ENCODE measurements at regions not wholly inside any gene's neighbourhood (a gene's known extent, or its start where the extent isn't known, plus 50 kb on each side); places are given as distances from the start of the nearest gene placed in this dataset.

GRCh38 chr11:103661991-103662390 is 374.4 kb upstream of the DDI1 start:
- TF ChIP-seq CTCF (IDR thresholded peaks at IDR 0.05; ENCODE audit: low read depth, low read length, missing control alignments), result no peak
- Histone ChIP-seq H3K27ac (no peak overlapping the region), H3K27me3 (replicated peaks) (no peaks in the 10 kb centered on the region), H3K4me3 (ENCODE audit: low read depth, low read length) (no peak overlapping the region), H3K36me3 (replicated peaks) (no peaks in the 10 kb centered on the region)
- DNase-seq, result no peak
- in situ Hi-C loops (cut with HindIII; ENCODE audit: low pct_ligation_motif_present, low sequenced_read_pairs), result no loop called here

DNA sequence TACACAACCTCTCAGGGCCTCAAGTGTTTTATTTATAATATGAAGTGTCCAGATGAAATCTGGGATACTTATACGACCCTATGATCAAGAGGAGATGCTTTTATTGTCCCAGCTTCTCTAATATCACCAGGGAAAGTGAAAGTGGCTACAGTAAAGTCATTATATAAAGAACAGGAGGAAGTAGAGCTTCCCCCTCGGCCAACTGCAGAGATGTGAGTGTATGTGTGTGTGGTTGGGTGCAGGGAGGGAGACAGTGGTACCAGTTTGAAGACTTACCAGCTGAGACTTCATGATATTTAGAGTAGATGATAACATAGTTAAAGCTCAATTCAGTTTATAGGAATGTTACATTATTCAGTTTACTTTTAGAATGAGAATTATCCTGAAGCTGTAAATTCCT is 373.6 kb upstream of the DDI1 start:
- no peaks in the 10 kb centered on the region for H3K36me3 ChIP-seq (replicated peaks)
- no peak overlapping the region for H3K27ac ChIP-seq
- no peaks in the 10 kb centered on the region for H3K27me3 ChIP-seq (replicated peaks)
- in situ Hi-C loops (cut with HindIII; ENCODE audit: low pct_ligation_motif_present, low sequenced_read_pairs), result no loop called here
- TF ChIP-seq CTCF (IDR thresholded peaks at IDR 0.05; ENCODE audit: low read depth, low read length, missing control alignments), result no peak
- H3K4me3 ChIP-seq (ENCODE audit: low read depth, low read length), result no peak overlapping the region
- DNase-seq, result no peak

DNA sequence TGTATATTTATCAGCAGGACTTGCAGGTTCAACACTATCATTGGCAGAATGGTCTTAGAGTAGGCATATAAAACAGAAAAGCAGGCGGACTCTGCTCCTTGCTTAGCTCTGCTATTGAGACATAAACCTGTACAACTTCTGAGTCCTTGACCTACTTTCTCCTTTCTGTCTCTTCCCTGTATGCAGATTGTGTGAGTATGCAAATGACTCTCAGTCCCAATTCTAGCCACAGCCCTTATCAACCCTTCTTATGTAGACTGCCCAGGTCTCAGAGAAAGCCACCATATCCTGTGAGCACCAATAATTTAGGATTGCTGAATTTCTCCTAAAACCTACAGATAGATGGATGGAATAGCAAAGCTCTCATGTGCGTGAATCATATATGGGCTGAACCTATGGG is 367.6 kb upstream of the DDI1 start:
- H3K4me3 ChIP-seq (ENCODE audit: low read depth, low read length), result no peak overlapping the region
- no peaks in the 10 kb centered on the region for H3K36me3 ChIP-seq (replicated peaks)
- H3K27me3 ChIP-seq (replicated peaks), result no peaks in the 10 kb centered on the region
- no peak for DNase-seq
- TF ChIP-seq CTCF (IDR thresholded peaks at IDR 0.05; ENCODE audit: low read depth, low read length, missing control alignments), result no peak
- no peak overlapping the region for H3K27ac ChIP-seq
- in situ Hi-C loops (cut with HindIII; ENCODE audit: low pct_ligation_motif_present, low sequenced_read_pairs), result no loop called here

DNA sequence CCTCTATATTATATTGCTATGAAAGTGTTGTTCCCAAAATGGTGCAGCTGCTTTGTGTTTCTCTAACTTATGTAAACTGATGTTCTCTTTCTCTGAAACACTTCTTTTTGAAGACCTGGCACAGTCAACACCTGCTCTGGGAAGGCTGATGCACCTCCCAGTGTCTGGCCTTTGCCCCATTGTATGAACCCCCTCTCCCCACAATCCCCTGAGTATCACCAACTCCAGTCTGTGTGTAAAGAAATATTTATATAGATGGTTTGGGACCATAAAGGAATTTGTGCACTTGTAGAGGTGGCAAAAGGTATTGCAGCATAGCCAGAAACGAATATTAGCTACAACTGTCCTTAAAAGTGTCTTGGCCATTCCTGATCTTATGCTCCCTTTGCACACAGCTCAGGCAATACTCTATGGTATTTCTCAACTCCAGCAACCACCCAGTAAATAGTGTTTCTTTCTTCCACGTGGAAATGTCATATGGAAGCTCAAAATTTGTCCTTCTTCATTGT is 365.2 kb upstream of the DDI1 start:
- no peak for DNase-seq
- H3K4me3 ChIP-seq (ENCODE audit: low read depth, low read length), result no peak overlapping the region
- TF ChIP-seq CTCF (IDR thresholded peaks at IDR 0.05; ENCODE audit: low read depth, low read length, missing control alignments), result peak; percentile 13
- in situ Hi-C loops (cut with HindIII; ENCODE audit: low pct_ligation_motif_present, low sequenced_read_pairs), result no loop called here
- H3K27me3 ChIP-seq (replicated peaks), result no peaks in the 10 kb centered on the region
- no peak overlapping the region for H3K27ac ChIP-seq
- no peaks in the 10 kb centered on the region for H3K36me3 ChIP-seq (replicated peaks)

GRCh38 chr11:103673773-103674172 is 362.7 kb upstream of the DDI1 start:
- Histone ChIP-seq H3K36me3 (replicated peaks) (no peaks in the 10 kb centered on the region), H3K27me3 (replicated peaks) (no peaks in the 10 kb centered on the region), H3K27ac (no peak overlapping the region), H3K4me3 (ENCODE audit: low read depth, low read length) (no peak overlapping the region)
- TF ChIP-seq CTCF (IDR thresholded peaks at IDR 0.05; ENCODE audit: low read depth, low read length, missing control alignments), result no peak
- in situ Hi-C loops (cut with HindIII; ENCODE audit: low pct_ligation_motif_present, low sequenced_read_pairs), result no loop called here
- no peak for DNase-seq

- no peak for DNase-seq
Measured at GRCh38 chr11:103676413-103676812, 360.0 kb upstream of the DDI1 start.

More at GRCh38 chr11:103676413-103676812, 360.0 kb upstream of the DDI1 start:
- no peak for TF ChIP-seq CTCF (IDR thresholded peaks at IDR 0.05; ENCODE audit: low read depth, low read length, missing control alignments)
- Histone ChIP-seq H3K36me3 (replicated peaks) (no peaks in the 10 kb centered on the region), H3K27me3 (replicated peaks) (no peaks in the 10 kb centered on the region), H3K4me3 (ENCODE audit: low read depth, low read length) (no peak overlapping the region), H3K27ac (no peak overlapping the region)
- in situ Hi-C loops (cut with HindIII; ENCODE audit: low pct_ligation_motif_present, low sequenced_read_pairs), result loop anchor here (25.0 kb wide), 1 partner anchor 486 kb away; the partner anchor contains the start of gene PDGFD
